ENCODE measurements at regions not wholly inside any gene's neighbourhood (a gene's known extent, or its start where the extent isn't known, plus 50 kb on each side); places are given as distances from the start of the nearest gene placed in this dataset.

GRCh38 chr15:98592136-98592535, 56.2 kb upstream of the IGF1R start:
- TF ChIP-seq CTCF (IDR thresholded peaks at IDR 0.05) = no peak
- no peaks in the 10 kb centered on the region for H3K4me1 ChIP-seq
- H3K27me3 ChIP-seq = no peaks in the 10 kb centered on the region
- H3K9me3 ChIP-seq = no peaks in the 10 kb centered on the region
- no peak overlapping the region for H3K27ac ChIP-seq
- intact Hi-C loops (cut with DNase I) = no loop called here
- DNase-seq (ENCODE audit: low spot score in 2 of 2) = no peak
- H3K4me3 ChIP-seq = no peak overlapping the region
- no peaks in the 10 kb centered on the region for H3K36me3 ChIP-seq

- intact Hi-C loops (cut with DNase I) = no loop called here
- Histone ChIP-seq H3K4me1 (peaks cover 0 to 4% of the 10 kb centered on the region in 2 donors), H3K27ac (no peak overlapping the region), H3K36me3 (no peaks in the 10 kb centered on the region), H3K4me3 (no peak overlapping the region), H3K9me3 (no peaks in the 10 kb centered on the region), H3K27me3 (no peaks in the 10 kb centered on the region)
- no peak for DNase-seq (ENCODE audit: low spot score in 2 of 2)
- TF ChIP-seq CTCF (IDR thresholded peaks at IDR 0.05) = no peak
Measured at GRCh38 chr15:98596131-98596530, 52.2 kb upstream of the IGF1R start.

GRCh38 chr15:98596885-98597392, 51.4 kb upstream of the IGF1R start:
- Histone ChIP-seq H3K27ac (no peak overlapping the region), H3K36me3 (no peaks in the 10 kb centered on the region), H3K9me3 (no peaks in the 10 kb centered on the region), H3K4me3 (no peak overlapping the region), H3K27me3 (no peaks in the 10 kb centered on the region), H3K4me1 (peaks cover 0 to 4% of the 10 kb centered on the region in 2 donors)
- no peak for TF ChIP-seq CTCF (IDR thresholded peaks at IDR 0.05)
- intact Hi-C loops (cut with DNase I) = no loop called here
- DNase-seq (ENCODE audit: low spot score in 2 of 2) = no peak

- no peak for TF ChIP-seq CTCF (IDR thresholded peaks at IDR 0.05)
- no peaks in the 10 kb centered on the region for H3K27me3 ChIP-seq
- DNase-seq (ENCODE audit: low spot score in 2 of 2) = no peak
- peaks cover 0 to 4% of the 10 kb centered on the region in 2 donors for H3K4me1 ChIP-seq
- no peaks in the 10 kb centered on the region for H3K9me3 ChIP-seq
- no peak overlapping the region for H3K27ac ChIP-seq
- no peaks in the 10 kb centered on the region for H3K36me3 ChIP-seq
- intact Hi-C loops (cut with DNase I) = no loop called here
- H3K4me3 ChIP-seq = no peak overlapping the region
Measured at GRCh38 chr15:98597666-98598065, 50.7 kb upstream of the IGF1R start.

Data from ascending aorta (tissue), 2 donors.